Liver (tissue), 8 donors: ENCODE measurements at regions not wholly inside any gene's neighbourhood (a gene's known extent, or its start where the extent isn't known, plus 50 kb on each side); places are given as distances from the start of the nearest gene placed in this dataset.

Experiments used
- DNase-seq: peaks from one replicate; pipeline ENCODE4 v3.0.0-alpha.2; 2017; ENCODE audit warnings: low spot score
- H3K27ac ChIP-seq, 2 donors: one replicate each; pipeline ENCODE4 v1.7.0; 2013; ENCODE audit warnings: inconsistent platforms in 2 of 2, low read length in 2 of 2, control low read depth in 1 of 2, low read depth in 1 of 2, mild to moderate bottlenecking in 1 of 2
- H3K27me3 ChIP-seq, 4 donors: one replicate each; pipeline versions ENCODE4 v1.6.1 to v1.7.0; 2013; ENCODE audit warnings: low read length in 3 of 4, inconsistent platforms in 1 of 4, mild to moderate bottlenecking in 1 of 4, moderate library complexity in 1 of 4; ENCODE audit not compliant: control insufficient read depth in 4 of 4, insufficient read depth in 4 of 4
- H3K36me3 ChIP-seq, 4 donors: one replicate each; pipeline versions ENCODE4 v1.6.1 to v1.7.0; 2013; ENCODE audit warnings: low read length in 3 of 4, mild to moderate bottlenecking in 3 of 4, low read depth in 1 of 4, moderate library complexity in 1 of 4; ENCODE audit not compliant: control insufficient read depth in 4 of 4, insufficient read depth in 3 of 4
- H3K4me1 ChIP-seq, 4 donors: one replicate each; pipeline versions ENCODE4 v1.6.1 to v1.7.0; 2013; ENCODE audit warnings: low read length in 3 of 4, mild to moderate bottlenecking in 3 of 4, moderate library complexity in 1 of 4; ENCODE audit not compliant: control insufficient read depth in 4 of 4, insufficient read depth in 4 of 4
- H3K4me3 ChIP-seq, 3 donors: one replicate each; pipeline versions ENCODE4 v1.6.1 to v1.7.0; 2013; ENCODE audit warnings: low read length in 3 of 3, control low read depth in 1 of 3, low read depth in 1 of 3, mild to moderate bottlenecking in 1 of 3
- H3K9ac ChIP-seq, 2 donors: one replicate each; pipeline ENCODE4 v1.7.0; 2013; ENCODE audit warnings: low read length in 2 of 2, mild to moderate bottlenecking in 2 of 2, moderate library complexity in 2 of 2, control low read depth in 1 of 2, low read depth in 1 of 2
- H3K9me3 ChIP-seq, 4 donors: one replicate each; pipeline versions ENCODE4 v1.6.1 to v1.7.0; 2013; ENCODE audit warnings: low read length in 3 of 4; ENCODE audit not compliant: control insufficient read depth in 4 of 4
- ATF3 ChIP-seq: IDR thresholded peaks from 2 replicates; pipeline ENCODE4 v1.6.1; 2016; ENCODE audit warnings: antibody characterized with exemption
- EGR1 ChIP-seq, 2 donors: IDR thresholded peaks; 2 replicates each; pipeline ENCODE4 v1.6.1; 2016 to 2018; ENCODE audit warnings: antibody characterized with exemption in 2 of 2, low read depth in 2 of 2
- FOXA1 ChIP-seq: IDR thresholded peaks from 2 replicates; pipeline ENCODE4 v1.6.1; 2016; ENCODE audit warnings: antibody characterized with exemption
- FOXA2 ChIP-seq: IDR thresholded peaks from 2 replicates; pipeline ENCODE4 v1.6.1; 2016; ENCODE audit warnings: antibody characterized with exemption
- GABPA ChIP-seq, 2 donors: IDR thresholded peaks in 1 of 2; conservative IDR thresholded peaks in 1 of 2; 2 replicates each; pipeline ENCODE4 v1.6.1; 2016; ENCODE audit warnings: antibody characterized with exemption in 2 of 2, mild to moderate bottlenecking in 1 of 2, moderate library complexity in 1 of 2
- HNF4A ChIP-seq, 2 donors: conservative IDR thresholded peaks; 2 replicates each; pipeline ENCODE4 v1.6.1; 2016; ENCODE audit warnings: antibody characterized with exemption in 2 of 2, mild to moderate bottlenecking in 2 of 2
- HNF4G ChIP-seq: IDR thresholded peaks from 2 replicates; pipeline ENCODE4 v1.6.1; 2016; ENCODE audit warnings: antibody characterized with exemption
- JUND ChIP-seq, 2 donors: IDR thresholded peaks; 2 replicates each; pipeline ENCODE4 v1.6.1; 2016; ENCODE audit warnings: antibody characterized with exemption in 2 of 2
- NR2F2 ChIP-seq: IDR thresholded peaks from 2 replicates; pipeline ENCODE4 v1.6.1; 2016; ENCODE audit warnings: antibody characterized with exemption
- SP1 ChIP-seq: IDR thresholded peaks from 2 replicates; pipeline ENCODE4 v1.6.1; 2018; ENCODE audit warnings: antibody characterized with exemption, mild to moderate bottlenecking
- TAF1 ChIP-seq: conservative IDR thresholded peaks from 2 replicates; pipeline ENCODE4 v1.6.1; 2016; ENCODE audit warnings: antibody characterized with exemption, mild to moderate bottlenecking
- WGBS: extraction: QIAGEN DNeasy Blood & Tissue Kit; methylation state at CpG from one replicate; pipeline ENCODE4 v1.1.7; 2013; 5-methylcytosine and 5-hydroxymethylcytosine counted together
- TF ChIP-seq, protein P1 (sequence below): IDR thresholded peaks from 2 replicates; pipeline ENCODE4 v1.6.1; 2016; ENCODE audit warnings: antibody characterized with exemption, mild to moderate bottlenecking
- TF ChIP-seq, protein P2 (sequence below): fragments of 150-350 bp; IDR thresholded peaks from 2 replicates; pipeline ENCODE4 v1.5.1; 2017; ENCODE audit warnings: improper control_type of control experiment, low read depth, low read length; ENCODE audit not compliant: missing input control
- donor health status: healthy.
- donor health status: healthy.
- donor health status: healthy.
- donor health status: healthy.
- donor health status: healthy.

- 72% methylated on average over 5 of the region's 5 CpGs for WGBS
- Histone ChIP-seq H3K4me3 (no peak overlapping the region), H3K36me3 (no peaks in the 10 kb centered on the region), H3K27ac (no peak overlapping the region), H3K4me1 (no peaks in the 10 kb centered on the region), H3K27me3 (no peaks in the 10 kb centered on the region), H3K9me3 (peaks cover 0 to 5% (median 4%) of the 10 kb centered on the region in 4 donors), H3K9ac (no peak overlapping the region)
- DNase-seq = no peak
- TF ChIP-seq, protein P1, sequence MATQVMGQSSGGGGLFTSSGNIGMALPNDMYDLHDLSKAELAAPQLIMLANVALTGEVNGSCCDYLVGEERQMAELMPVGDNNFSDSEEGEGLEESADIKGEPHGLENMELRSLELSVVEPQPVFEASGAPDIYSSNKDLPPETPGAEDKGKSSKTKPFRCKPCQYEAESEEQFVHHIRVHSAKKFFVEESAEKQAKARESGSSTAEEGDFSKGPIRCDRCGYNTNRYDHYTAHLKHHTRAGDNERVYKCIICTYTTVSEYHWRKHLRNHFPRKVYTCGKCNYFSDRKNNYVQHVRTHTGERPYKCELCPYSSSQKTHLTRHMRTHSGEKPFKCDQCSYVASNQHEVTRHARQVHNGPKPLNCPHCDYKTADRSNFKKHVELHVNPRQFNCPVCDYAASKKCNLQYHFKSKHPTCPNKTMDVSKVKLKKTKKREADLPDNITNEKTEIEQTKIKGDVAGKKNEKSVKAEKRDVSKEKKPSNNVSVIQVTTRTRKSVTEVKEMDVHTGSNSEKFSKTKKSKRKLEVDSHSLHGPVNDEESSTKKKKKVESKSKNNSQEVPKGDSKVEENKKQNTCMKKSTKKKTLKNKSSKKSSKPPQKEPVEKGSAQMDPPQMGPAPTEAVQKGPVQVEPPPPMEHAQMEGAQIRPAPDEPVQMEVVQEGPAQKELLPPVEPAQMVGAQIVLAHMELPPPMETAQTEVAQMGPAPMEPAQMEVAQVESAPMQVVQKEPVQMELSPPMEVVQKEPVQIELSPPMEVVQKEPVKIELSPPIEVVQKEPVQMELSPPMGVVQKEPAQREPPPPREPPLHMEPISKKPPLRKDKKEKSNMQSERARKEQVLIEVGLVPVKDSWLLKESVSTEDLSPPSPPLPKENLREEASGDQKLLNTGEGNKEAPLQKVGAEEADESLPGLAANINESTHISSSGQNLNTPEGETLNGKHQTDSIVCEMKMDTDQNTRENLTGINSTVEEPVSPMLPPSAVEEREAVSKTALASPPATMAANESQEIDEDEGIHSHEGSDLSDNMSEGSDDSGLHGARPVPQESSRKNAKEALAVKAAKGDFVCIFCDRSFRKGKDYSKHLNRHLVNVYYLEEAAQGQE = no peak
- no peak for TF ChIP-seq HNF4G
- TF ChIP-seq TAF1 = no peak
- TF ChIP-seq, protein P2, sequence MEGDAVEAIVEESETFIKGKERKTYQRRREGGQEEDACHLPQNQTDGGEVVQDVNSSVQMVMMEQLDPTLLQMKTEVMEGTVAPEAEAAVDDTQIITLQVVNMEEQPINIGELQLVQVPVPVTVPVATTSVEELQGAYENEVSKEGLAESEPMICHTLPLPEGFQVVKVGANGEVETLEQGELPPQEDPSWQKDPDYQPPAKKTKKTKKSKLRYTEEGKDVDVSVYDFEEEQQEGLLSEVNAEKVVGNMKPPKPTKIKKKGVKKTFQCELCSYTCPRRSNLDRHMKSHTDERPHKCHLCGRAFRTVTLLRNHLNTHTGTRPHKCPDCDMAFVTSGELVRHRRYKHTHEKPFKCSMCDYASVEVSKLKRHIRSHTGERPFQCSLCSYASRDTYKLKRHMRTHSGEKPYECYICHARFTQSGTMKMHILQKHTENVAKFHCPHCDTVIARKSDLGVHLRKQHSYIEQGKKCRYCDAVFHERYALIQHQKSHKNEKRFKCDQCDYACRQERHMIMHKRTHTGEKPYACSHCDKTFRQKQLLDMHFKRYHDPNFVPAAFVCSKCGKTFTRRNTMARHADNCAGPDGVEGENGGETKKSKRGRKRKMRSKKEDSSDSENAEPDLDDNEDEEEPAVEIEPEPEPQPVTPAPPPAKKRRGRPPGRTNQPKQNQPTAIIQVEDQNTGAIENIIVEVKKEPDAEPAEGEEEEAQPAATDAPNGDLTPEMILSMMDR = no peak
- no peak for TF ChIP-seq ATF3
Observed at GRCh38 chr10:31179091-31179680, 139.8 kb upstream of the ZEB1 start.

GRCh38 chr10:31186225-31187000 is 132.6 kb upstream of the ZEB1 start:
- Histone ChIP-seq H3K4me3 (no peak overlapping the region), H3K36me3 (no peaks in the 10 kb centered on the region), H3K9ac (no peak overlapping the region), H3K9me3 (no peaks in the 10 kb centered on the region), H3K27ac (no peak overlapping the region), H3K27me3 (no peaks in the 10 kb centered on the region), H3K4me1 (no peaks in the 10 kb centered on the region)
- TF ChIP-seq TAF1 = no peak
- no peak for TF ChIP-seq GABPA (IDR thresholded peaks at IDR 0.05 in 1 of 2, conservative IDR thresholded peaks at IDR 0.05 in 1 of 2)
- TF ChIP-seq FOXA1 = no peak
- 61% methylated on average over 7 of the region's 7 CpGs for WGBS
- no peak for DNase-seq

GRCh38 chr10:31187182-31187581 is 131.8 kb upstream of the ZEB1 start:
- Histone ChIP-seq H3K9me3 (no peaks in the 10 kb centered on the region), H3K27ac (no peak overlapping the region), H3K36me3 (no peaks in the 10 kb centered on the region), H3K27me3 (no peaks in the 10 kb centered on the region), H3K4me1 (no peaks in the 10 kb centered on the region), H3K4me3 (no peak overlapping the region), H3K9ac (no peak overlapping the region)
- TF ChIP-seq ATF3 (no peak), HNF4A (conservative IDR thresholded peaks at IDR 0.05) (no peak), TAF1 (no peak), FOXA2 (no peak), HNF4G (no peak), JUND (IDR thresholded peaks at IDR 0.05) (no peak), NR2F2 (no peak), FOXA1 (no peak), SP1 (no peak), EGR1 (IDR thresholded peaks at IDR 0.05; ENCODE audit: low read depth in 2 of 2) (no peak)
- TF ChIP-seq, protein P1 = no peak
- TF ChIP-seq, protein P2 = no peak
- no peak for DNase-seq
- WGBS = 94% methylated on average over 2 of the region's 2 CpGs
